K562 (cell line): ENCODE measurements at regions not wholly inside any gene's neighbourhood (a gene's known extent, or its start where the extent isn't known, plus 50 kb on each side); places are given as distances from the start of the nearest gene placed in this dataset.

Experiments
- ATAC-seq: fragments of 200-7000 bp; cut with Tn5 transposase; 3 replicates; pipeline ENCODE4 v1.9.1; 2020; ENCODE audit warnings: moderate library complexity
- BruUV-seq: library from RNA; stranded (reverse); fragments of 400-500 nt; replicated peaks from 2 replicates; lab custom pipeline; 2021; lab: Mats Ljungman, UMichigan
- CTCF ChIA-PET: fragments of 300-600 bp; formaldehyde crosslinking; extraction: SDS; loops from one replicate; lab custom pipeline; 2021; ENCODE audit warnings: low intra/inter-chr PET ratio; lab: Yijun Ruan, JAX
- POLR2A ChIA-PET: fragments of 300-600, 350-650 bp; sonication (Branson Sonifier 250); formaldehyde crosslinking; extraction: SDS; loops from one replicate; lab custom pipeline; 2021; ENCODE audit warnings: antibody characterized with exemption, inconsistent platforms; lab: Yijun Ruan, JAX
- DNase-seq, 4 experiments: peaks; one replicate each; pipeline versions ENCODE4 v3.0.0 to v3.0.0-alpha.2; 2011 to 2018; ENCODE audit warnings: low spot score in 3 of 4, mixed read lengths in 3 of 4; ENCODE audit errors: extremely low read depth in 1 of 4
- FAIRE-seq: peaks from 2 replicates; lab custom pipeline; 2011; peaks lifted over from hg19 to GRCh38; lab: Jason Lieb, UNC
- H2AFZ ChIP-seq: 2 replicates; pipeline ENCODE4 v1.6.0; 2011; ENCODE audit warnings: low read depth, low read length, control low read depth, inconsistent platforms
- H3K27ac ChIP-seq: fragments of 200-600 bp; 3 replicates; pipeline ENCODE4 v1.8.0; 2011; ENCODE audit warnings: low read depth, mild to moderate bottlenecking, control low read depth, inconsistent platforms, low read length, moderate library complexity, mixed read lengths; ENCODE audit errors: extremely low read depth
- H3K27me3 ChIP-seq, 2 experiments: fragments of 300-600 bp in 1 of 2; 2 replicates in 1 of 2; 3 replicates in 1 of 2; pipeline versions ENCODE4 v1.6.0 to v1.8.0; 2011; ENCODE audit warnings: inconsistent platforms in 2 of 2, low read length in 2 of 2, mild to moderate bottlenecking in 1 of 2, mixed read lengths in 1 of 2, moderate library complexity in 1 of 2; ENCODE audit not compliant: control insufficient read depth in 2 of 2, insufficient read depth in 2 of 2
- H3K36me3 ChIP-seq: fragments of 300-600 bp; 3 replicates; pipeline ENCODE4 v1.8.0; 2011; ENCODE audit warnings: mild to moderate bottlenecking, low read length, inconsistent platforms; ENCODE audit not compliant: control insufficient read depth, insufficient read depth
- H3K4me1 ChIP-seq, 2 experiments: fragments of 200-600 bp in 1 of 2; replicated peaks in 1 of 2; 2 replicates in 1 of 2; 3 replicates in 1 of 2; pipeline versions ENCODE4 v1.5.1 to v1.8.0; 2011; ENCODE audit warnings: inconsistent platforms in 2 of 2, low read length in 2 of 2, mild to moderate bottlenecking in 1 of 2, mixed read lengths in 1 of 2, moderate library complexity in 1 of 2; ENCODE audit not compliant: control insufficient read depth in 2 of 2, insufficient read depth in 2 of 2
- H3K4me2 ChIP-seq: 2 replicates; pipeline ENCODE4 v1.6.1; 2011; ENCODE audit warnings: low read length, control low read depth, inconsistent platforms, mixed read lengths; ENCODE audit not compliant: insufficient read depth
- H3K4me3 ChIP-seq: fragments of 200-600 bp; sonication (generic), shearing (Covaris generic); 2 replicates; pipeline ENCODE4 v1.5.1; 2016; ENCODE audit warnings: control low read depth, inconsistent platforms
- H3K79me2 ChIP-seq: fragments of 200-600 bp; 3 replicates; pipeline ENCODE4 v1.8.0; 2011; ENCODE audit warnings: low read length, inconsistent platforms; ENCODE audit not compliant: control insufficient read depth, insufficient read depth
- H3K9ac ChIP-seq, 2 experiments: 2 replicates each; pipeline versions ENCODE4 v1.6.0 to v1.6.1; 2011; ENCODE audit warnings: low read depth in 2 of 2, low read length in 2 of 2, control low read depth in 1 of 2, inconsistent platforms in 1 of 2, mild to moderate bottlenecking in 1 of 2, mixed read lengths in 1 of 2; ENCODE audit not compliant: insufficient read depth in 1 of 2
- H3K9me1 ChIP-seq: one replicate; pipeline ENCODE4 v1.6.0; 2011; ENCODE audit warnings: inconsistent platforms, mild to moderate bottlenecking, low read length, moderate library complexity; ENCODE audit not compliant: control insufficient read depth, insufficient read depth
- H3K9me3 ChIP-seq: replicated peaks from 2 replicates; pipeline ENCODE4 v1.5.1; 2011; ENCODE audit warnings: low read depth, low read length, inconsistent platforms; ENCODE audit not compliant: control insufficient read depth, insufficient read depth
- H4K20me1 ChIP-seq: replicated peaks from 2 replicates; pipeline ENCODE4 v1.6.1; 2011; ENCODE audit warnings: low read length, inconsistent platforms, mixed read lengths; ENCODE audit not compliant: control insufficient read depth, insufficient read depth
- ARID3A ChIP-seq: IDR thresholded peaks from 2 replicates; pipeline ENCODE4 v1.6.1; 2012; ENCODE audit warnings: low read depth, low read length, improper control_type of control experiment, borderline replicate concordance
- BACH1 ChIP-seq: fragments of 200-800 bp; sonication (Bioruptor generic); IDR thresholded peaks from 2 replicates; pipeline ENCODE4 v1.6.1; 2016; ENCODE audit warnings: missing genetic modification characterization, missing compliant biosample characterization
- BRD9 ChIP-seq: fragments of 450-650 bp; IDR thresholded peaks from 2 replicates; pipeline ENCODE4 v1.6.1; 2018; ENCODE audit warnings: low read depth; ENCODE audit not compliant: partially characterized antibody
- CEBPG ChIP-seq, 3 experiments: fragments of 200-800 bp in 1 of 3; sonication (Bioruptor generic) in 1 of 3; sonication (generic) in 1 of 3; formaldehyde crosslinking in 1 of 3; IDR thresholded peaks in 2 of 3; conservative IDR thresholded peaks in 1 of 3; 2 replicates each; pipeline versions ENCODE4 v1.6.1 to v1.8.0; 2016 to 2022; ENCODE audit warnings: missing compliant biosample characterization in 2 of 3, missing genetic modification characterization in 2 of 3, mild to moderate bottlenecking in 1 of 3, missing genetic modification reagents in 1 of 3
- CHCHD3 ChIP-seq: fragments of 250-450 bp; sonication (Bioruptor Pico); IDR thresholded peaks from 2 replicates; pipeline ENCODE4 v2.1.2; 2022; ENCODE audit warnings: mild to moderate bottlenecking
- DEAF1 ChIP-seq: fragments of 450-650 bp; formaldehyde crosslinking; IDR thresholded peaks from 2 replicates; pipeline ENCODE4 v1.4.0; 2020; ENCODE audit warnings: mild to moderate bottlenecking, moderate library complexity
- E2F6 ChIP-seq, 2 experiments: IDR thresholded peaks; 2 replicates each; pipeline ENCODE4 v1.6.1; 2011; ENCODE audit warnings: borderline replicate concordance in 1 of 2, control low read depth in 1 of 2, low read depth in 1 of 2, low read length in 1 of 2, mild to moderate bottlenecking in 1 of 2, mixed read lengths in 1 of 2, moderate library complexity in 1 of 2; ENCODE audit not compliant: insufficient read depth in 1 of 2, insufficient read length in 1 of 2, poor library complexity in 1 of 2, severe bottlenecking in 1 of 2; ENCODE audit errors: extremely low read depth in 1 of 2
- HLTF ChIP-seq: fragments of 450-650 bp; IDR thresholded peaks from 2 replicates; pipeline ENCODE4 v1.6.1; 2016
- NR2F6 ChIP-seq: fragments of 450-650 bp; formaldehyde crosslinking; IDR thresholded peaks from 2 replicates; pipeline ENCODE4 v1.4.0; 2020; ENCODE audit warnings: mild to moderate bottlenecking
- NRF1 ChIP-seq, 2 experiments: fragments of 450-650 bp; IDR thresholded peaks in 1 of 2; conservative IDR thresholded peaks in 1 of 2; 2 replicates each; pipeline ENCODE4 v1.6.1; 2014; ENCODE audit warnings: mild to moderate bottlenecking in 2 of 2
- RBM22 ChIP-seq: fragments of 200-400 bp; formaldehyde crosslinking; IDR thresholded peaks from 2 replicates; pipeline ENCODE4 v1.6.1; 2018; ENCODE audit warnings: low read length, low read depth; ENCODE audit not compliant: poor library complexity, severe bottlenecking
- SETDB1 ChIP-seq: IDR thresholded peaks from one replicate; pipeline ENCODE4 v1.6.1; 2012; ENCODE audit warnings: low read length, control low read depth, inconsistent platforms
- U2AF2 ChIP-seq: fragments of 200-400 bp; formaldehyde crosslinking; optimal IDR thresholded peaks from 2 replicates; pipeline ENCODE3; 2017; ENCODE audit warnings: low read depth, mild to moderate bottlenecking, low read length
- ZNF518B ChIP-seq: fragments of 250-450 bp; sonication (Bioruptor Pico); IDR thresholded peaks from 2 replicates; pipeline ENCODE4 v1.5.0; 2021; ENCODE audit warnings: mild to moderate bottlenecking, moderate library complexity
- ZNF780A ChIP-seq: fragments of 250-450 bp; sonication (Bioruptor Pico); IDR thresholded peaks from 2 replicates; pipeline ENCODE4 v1.5.0; 2021; ENCODE audit warnings: mild to moderate bottlenecking
- WGBS: fragments of 100-300 bp; shearing (Covaris generic); methylation state at CpG from one replicate; pipeline ENCODE4 v1.1.6; 2016; ENCODE audit warnings: low coverage, mixed read lengths; ENCODE audit not compliant: insufficient coverage; ENCODE audit errors: missing lambda C conversion rate; 5-methylcytosine and 5-hydroxymethylcytosine counted together
- in situ Hi-C: fragments of 300-500 bp; cut with MboI; formaldehyde crosslinking; loops from 4 replicates; pipeline ENCODE4 v1.15.0; 2018; ENCODE audit warnings: inconsistent platforms, mixed read lengths
- intact Hi-C: fragments of 100-400 bp; cut with micrococcal nuclease; formaldehyde crosslinking; loops from 2 replicates; pipeline ENCODE4 v1.14.2; 2022

- in situ Hi-C loops (no loop called here), intact Hi-C loops (no loop called here)
- BruUV-seq, result no TSS peak
- CTCF ChIA-PET, result no interaction called here
- Histone ChIP-seq H3K27me3 (no peaks in the 10 kb centered on the region), H3K27ac (no peak overlapping the region), H3K9ac (no peak overlapping the region), H3K9me3 (no peaks in the 10 kb centered on the region), H2AFZ (no peak overlapping the region), H3K4me2 (no peak overlapping the region), H3K36me3 (no peaks in the 10 kb centered on the region), H3K4me1 (no peaks in the 10 kb centered on the region), H3K9me1 (no peaks in the 10 kb centered on the region), H3K79me2 (no peaks in the 10 kb centered on the region), H3K4me3 (no peak overlapping the region), H4K20me1 (no peaks in the 10 kb centered on the region)
- POLR2A ChIA-PET, result no interaction called here
- ATAC-seq, result no peak
- WGBS, result 0% methylated on average over 6 of the region's 6 CpGs
- FAIRE-seq, result no peak
- TF ChIP-seq E2F6 (IDR thresholded peaks at IDR 0.05; ENCODE audit: borderline replicate concordance in 1 of 2, extremely low read depth in 1 of 2, insufficient read depth in 1 of 2, insufficient read length in 1 of 2, low read depth in 1 of 2, low read length in 1 of 2, poor library complexity in 1 of 2, severe bottlenecking in 1 of 2), result no peak
- TF ChIP-seq ARID3A, result no peak
- no peak for TF ChIP-seq SETDB1
- no peak for TF ChIP-seq ZNF518B (CRISPR knock-in tag)
- TF ChIP-seq ZNF780A (CRISPR knock-in tag), result no peak
- no peak for TF ChIP-seq NR2F6 (CRISPR knock-in tag)
- TF ChIP-seq CEBPG (CRISPR knock-in tag; IDR thresholded peaks at IDR 0.05), result no peak
- no peak for TF ChIP-seq CEBPG (tag; conservative IDR thresholded peaks at IDR 0.05 in 1 of 2, IDR thresholded peaks at IDR 0.05 in 1 of 2)
- TF ChIP-seq DEAF1 (CRISPR knock-in tag), result no peak
- no peak for TF ChIP-seq CHCHD3 (CRISPR knock-in tag)
- no peak for TF ChIP-seq NRF1 (conservative IDR thresholded peaks at IDR 0.05 in 1 of 2, IDR thresholded peaks at IDR 0.05 in 1 of 2)
- TF ChIP-seq U2AF2, result no peak
- TF ChIP-seq BRD9, result no peak
- no peak for TF ChIP-seq BACH1 (tag)
- no peak for TF ChIP-seq HLTF
- no peak for TF ChIP-seq RBM22
- no peak for DNase-seq
Observed at GRCh38 chr3:99071096-99071495, 169.6 kb upstream of the DCBLD2 start.
